Hematopoietic multipotent progenitor cell (in vitro differentiated cells): ENCODE measurements at regions not wholly inside any gene's neighbourhood (a gene's known extent, or its start where the extent isn't known, plus 50 kb on each side); places are given as distances from the start of the nearest gene placed in this dataset.

Experiments used
- DNase-seq, 3 donors: peaks; one replicate each; pipeline ENCODE4 v3.0.0-alpha.2; 2011 to 2015; ENCODE audit warnings: low read depth in 2 of 3, low spot score in 2 of 3

- no peak for DNase-seq
These were observed 266.4 kb upstream of the TBC1D5 start for GRCh38 chr3:18008706-18009368.

GRCh38 chr3:18007980-18008379 is 265.5 kb upstream of the TBC1D5 start:
- no peak for DNase-seq

GRCh38 chr3:17995769-17996168 is 253.3 kb upstream of the TBC1D5 start:
- peak in 1 of 3 donors; percentile 45 for DNase-seq

GRCh38 chr3:17994167-17994566 is 251.7 kb upstream of the TBC1D5 start:
- DNase-seq, result no peak

GRCh38 chr3:17990390-17990789 is 248.0 kb upstream of the TBC1D5 start:
- no peak for DNase-seq

GRCh38 chr3:17986348-17986816 is 244.0 kb upstream of the TBC1D5 start:
- no peak for DNase-seq

- peak in 2 of 3 donors; percentile 69 to 83 for DNase-seq
These were observed 243.4 kb upstream of the TBC1D5 start for GRCh38 chr3:17985658-17986347.

- DNase-seq, result peak in 2 of 3 donors; percentile 70 to 94
These were observed 240.7 kb upstream of the TBC1D5 start for GRCh38 chr3:17983106-17983505.

GRCh38 chr3:17982211-17982880 is 239.9 kb upstream of the TBC1D5 start:
- DNase-seq, result no peak

GRCh38 chr3:17980863-17981262 is 238.4 kb upstream of the TBC1D5 start:
- no peak for DNase-seq

- peak in 1 of 3 donors; percentile 48 for DNase-seq
These were observed 237.5 kb upstream of the TBC1D5 start for GRCh38 chr3:17979911-17980310.

GRCh38 chr3:17979252-17979651 is 236.8 kb upstream of the TBC1D5 start:
- peak in 2 of 3 donors; percentile 45 to 75 for DNase-seq

GRCh38 chr3:17974206-17974841 is 231.9 kb upstream of the TBC1D5 start:
- DNase-seq, result no peak

GRCh38 chr3:17972959-17973906 is 230.8 kb upstream of the TBC1D5 start:
- DNase-seq, result no peak

- DNase-seq, result peak in 1 of 3 donors; percentile 37
These were observed 230.0 kb upstream of the TBC1D5 start for GRCh38 chr3:17972476-17972875.

- DNase-seq, result no peak
These were observed 229.6 kb upstream of the TBC1D5 start for GRCh38 chr3:17972030-17972429.

- DNase-seq, result no peak
These were observed 227.6 kb upstream of the TBC1D5 start for GRCh38 chr3:17969985-17970568.

- no peak for DNase-seq
These were observed 226.8 kb upstream of the TBC1D5 start for GRCh38 chr3:17969244-17969643.

- no peak for DNase-seq
These were observed 225.6 kb upstream of the TBC1D5 start for GRCh38 chr3:17967953-17968607.
